ENCODE measurements at regions not wholly inside any gene's neighbourhood (a gene's known extent, or its start where the extent isn't known, plus 50 kb on each side); places are given as distances from the start of the nearest gene placed in this dataset.
"Not testable (repeated sequence)": the region's sequence is repeated elsewhere in the genome, so short reads cannot be mapped to it uniquely, and the experiment has no call there.

DNA sequence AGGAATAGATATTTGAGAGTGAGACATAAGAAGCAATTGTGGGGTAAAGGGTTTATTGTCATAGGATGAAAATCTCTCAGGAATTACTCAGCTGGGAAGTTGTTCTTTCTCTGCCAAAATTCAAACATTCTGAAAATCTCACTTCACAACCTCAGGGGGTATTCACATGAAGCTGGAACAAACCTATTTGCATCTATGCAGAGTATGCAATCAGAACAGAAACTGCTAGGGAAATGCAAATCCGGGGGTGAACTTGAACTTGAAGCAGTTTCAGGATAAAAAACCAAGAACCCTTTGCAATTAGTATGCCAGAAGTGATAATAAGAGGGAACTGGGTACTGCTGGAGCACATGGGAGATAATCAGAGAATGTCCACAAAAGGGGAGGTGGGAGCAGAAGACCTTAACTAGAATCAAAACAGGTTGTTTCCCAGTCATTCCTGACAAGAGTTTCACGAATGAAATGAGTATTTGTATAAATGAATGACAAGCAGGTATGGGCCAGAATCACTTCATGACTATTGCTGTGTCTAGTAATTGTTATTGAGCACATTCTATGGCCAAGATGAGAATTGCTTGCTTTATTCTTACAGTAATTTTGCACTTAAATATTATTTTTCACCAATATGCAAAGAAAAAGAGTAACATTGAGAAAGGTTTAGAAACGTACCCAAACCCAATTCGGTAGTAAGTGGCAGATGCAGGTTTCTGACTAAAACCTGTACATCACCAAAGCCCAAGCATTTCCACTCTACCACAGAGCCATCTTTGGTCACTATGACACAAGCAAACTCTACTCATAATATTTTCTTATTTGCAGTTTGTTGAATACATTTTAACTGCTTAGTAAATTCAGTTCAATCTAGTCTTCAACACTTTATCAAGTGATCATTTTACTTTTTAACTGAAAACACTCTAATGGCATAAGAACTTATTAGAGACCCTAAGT, 61.8 kb upstream of the UBASH3B start:
- no peak overlapping the region for H3K27ac ChIP-seq
- no peak for TF ChIP-seq CTCF (conservative IDR thresholded peaks at IDR 0.05)
- no peak for TF ChIP-seq ZFX (IDR thresholded peaks at IDR 0.05)

- no peak for TF ChIP-seq CTCF (conservative IDR thresholded peaks at IDR 0.05)
- TF ChIP-seq ZFX (IDR thresholded peaks at IDR 0.05), result no peak
Measured at GRCh38 chr11:122592641-122593040, 62.9 kb upstream of the UBASH3B start.

DNA sequence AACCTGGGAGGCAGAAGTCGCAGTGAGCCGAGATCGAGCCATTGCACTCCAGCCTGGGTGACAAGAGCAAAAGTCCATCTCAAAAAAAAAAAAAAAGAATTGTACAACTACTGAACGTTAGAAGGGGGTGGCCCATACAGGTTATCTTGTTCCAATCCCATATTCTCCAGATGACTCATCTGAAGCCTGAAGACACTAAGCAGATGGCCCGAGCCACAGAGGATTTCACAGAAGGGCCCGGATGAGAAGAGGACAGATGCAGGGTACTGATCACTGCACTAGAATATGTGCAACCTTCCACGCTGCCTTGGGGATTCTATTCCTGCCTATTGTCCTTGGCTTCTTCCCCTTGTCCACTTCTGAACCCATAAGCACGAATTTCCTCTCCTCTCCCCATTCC, 70.9 kb upstream of the UBASH3B start:
- TF ChIP-seq CTCF (conservative IDR thresholded peaks at IDR 0.05) (no peak), ZFX (IDR thresholded peaks at IDR 0.05) (no peak)
- no peak overlapping the region for H3K27ac ChIP-seq

More at GRCh38 chr11:122592641-122593040, 62.9 kb upstream of the UBASH3B start:
- no peak overlapping the region for H3K27ac ChIP-seq

DNA sequence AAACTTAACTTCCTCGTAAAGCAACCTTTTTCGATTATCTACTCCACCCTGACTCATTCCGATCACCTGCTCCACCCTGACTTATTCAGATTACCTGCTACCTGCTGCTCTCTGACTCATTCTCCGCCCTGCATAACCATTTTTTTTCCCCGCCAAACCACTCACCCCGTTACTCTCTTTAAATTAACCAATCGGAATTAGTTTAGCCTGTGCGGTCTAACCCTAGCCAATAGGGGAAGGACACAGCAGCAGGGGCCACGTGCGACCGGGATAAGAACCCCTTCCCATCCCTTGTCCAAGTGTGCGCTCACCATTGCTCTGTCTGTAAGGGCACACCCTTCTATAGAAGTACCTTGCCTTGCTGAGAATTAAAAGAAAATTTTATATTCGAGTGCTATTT, 75.5 kb upstream of the UBASH3B start:
- not testable (repeated sequence) for H3K27ac ChIP-seq

DNA sequence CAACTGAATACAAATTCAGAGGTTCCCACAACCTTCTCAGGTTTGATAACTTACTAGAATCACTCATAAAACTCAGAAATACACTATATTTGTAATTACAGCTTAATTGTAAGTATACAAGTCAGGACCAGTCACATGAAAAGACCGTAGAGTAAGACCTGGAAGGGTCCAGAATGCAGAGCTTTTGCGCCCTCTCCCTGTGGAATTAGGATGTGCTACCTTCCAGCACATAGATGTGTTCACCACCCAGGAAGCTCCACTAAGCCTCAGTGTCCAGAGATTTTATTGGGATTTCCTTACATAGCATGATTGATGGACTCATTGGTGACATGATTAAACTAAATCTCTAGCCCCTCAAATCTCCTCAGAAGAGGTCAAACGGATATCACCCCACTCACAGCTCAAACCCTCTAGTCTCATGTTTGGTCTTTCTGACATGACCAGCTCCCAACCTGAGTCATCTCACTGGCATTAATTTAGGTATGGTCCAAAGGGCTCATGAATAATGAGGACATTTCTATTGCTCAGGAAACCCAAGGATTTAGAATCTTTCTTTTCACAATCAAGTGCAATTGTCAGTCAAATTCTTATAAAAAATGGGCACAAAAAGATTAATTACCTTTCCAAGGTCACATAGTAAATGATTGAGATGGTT, 77.2 kb upstream of the UBASH3B start:
- no peak overlapping the region for H3K27ac ChIP-seq
- TF ChIP-seq ZFX (IDR thresholded peaks at IDR 0.05), result no peak
- peak; percentile 27 for TF ChIP-seq CTCF (conservative IDR thresholded peaks at IDR 0.05)

GRCh38 chr11:122572592-122572991, 82.9 kb upstream of the UBASH3B start:
- H3K27ac ChIP-seq, result no peak overlapping the region
- TF ChIP-seq ZFX (IDR thresholded peaks at IDR 0.05) (no peak), CTCF (conservative IDR thresholded peaks at IDR 0.05) (no peak)

- no peak overlapping the region for H3K27ac ChIP-seq
- no peak for TF ChIP-seq CTCF (conservative IDR thresholded peaks at IDR 0.05)
Measured at GRCh38 chr11:122563761-122564160, 91.8 kb upstream of the UBASH3B start.

Measured in C4-2B (cell line).